Colonic mucosa (tissue), 4 donors: ENCODE measurements at regions not wholly inside any gene's neighbourhood (a gene's known extent, or its start where the extent isn't known, plus 50 kb on each side); places are given as distances from the start of the nearest gene placed in this dataset.

Experiments used
- DNase-seq: peaks from one replicate; pipeline ENCODE4 v3.0.0-alpha.2; 2020
- H3K27ac ChIP-seq: fragments of 200-600 bp; one replicate; pipeline ENCODE4 v1.8.0; 2021
- H3K27me3 ChIP-seq: fragments of 200-600 bp; one replicate; pipeline ENCODE4 v1.8.0; 2021
- H3K36me3 ChIP-seq: fragments of 200-600 bp; one replicate; pipeline ENCODE4 v1.8.0; 2021
- H3K4me1 ChIP-seq: fragments of 200-600 bp; one replicate; pipeline ENCODE4 v1.8.0; 2021; ENCODE audit warnings: mild to moderate bottlenecking
- H3K4me3 ChIP-seq: fragments of 200-600 bp; one replicate; pipeline ENCODE4 v1.8.0; 2021
- H3K9ac ChIP-seq, 2 donors: one replicate each; pipeline ENCODE4 v1.7.0; 2013; ENCODE audit warnings: control low read depth in 2 of 2, low read depth in 2 of 2, low read length in 2 of 2
- H3K9me3 ChIP-seq: fragments of 200-600 bp; one replicate; pipeline ENCODE4 v1.8.0; 2021
- intact Hi-C: fragments of 100-400 bp; cut with DNase I; formaldehyde crosslinking; loops from one replicate; pipeline ENCODE4 v1.14.1; 2022
- TF ChIP-seq, protein P1 (sequence below): fragments of 200-600 bp; IDR thresholded peaks from one replicate; pipeline ENCODE4 v1.8.0; 2022; ENCODE audit warnings: antibody characterized with exemption, mild to moderate bottlenecking
- donor health status: healthy.
- donor health status: DM: no; HTN: no; CAD: no.
- donor health status: DM: no; HTN: no; CAD: no.

DNA sequence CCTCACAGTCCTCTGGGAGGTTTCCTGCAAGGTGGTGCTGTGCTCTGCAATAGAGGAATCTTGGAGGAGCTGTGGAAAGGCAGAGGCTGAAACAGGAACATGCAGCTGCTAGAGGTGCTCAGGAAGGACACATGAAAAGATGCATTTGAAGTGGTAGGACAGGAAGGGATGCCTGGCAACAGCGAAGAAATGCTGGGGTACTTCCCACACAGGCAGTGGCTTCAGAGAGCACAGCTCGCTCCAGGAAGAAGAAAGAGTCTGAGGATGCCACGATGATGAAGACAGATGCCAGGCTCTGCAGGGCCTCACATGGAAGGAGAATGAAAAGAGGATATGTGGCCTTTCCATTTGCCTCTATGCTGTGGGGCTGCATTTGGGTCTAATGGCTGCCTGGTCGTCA, 77.0 kb upstream of the TMEM72 start:
- H3K4me3 ChIP-seq: no peak overlapping the region
- no peak for DNase-seq
- H3K9me3 ChIP-seq: no peaks in the 10 kb centered on the region
- intact Hi-C loops: no loop called here
- H3K27me3 ChIP-seq: no peaks in the 10 kb centered on the region
- H3K9ac ChIP-seq: no peak overlapping the region
- TF ChIP-seq, protein P1, sequence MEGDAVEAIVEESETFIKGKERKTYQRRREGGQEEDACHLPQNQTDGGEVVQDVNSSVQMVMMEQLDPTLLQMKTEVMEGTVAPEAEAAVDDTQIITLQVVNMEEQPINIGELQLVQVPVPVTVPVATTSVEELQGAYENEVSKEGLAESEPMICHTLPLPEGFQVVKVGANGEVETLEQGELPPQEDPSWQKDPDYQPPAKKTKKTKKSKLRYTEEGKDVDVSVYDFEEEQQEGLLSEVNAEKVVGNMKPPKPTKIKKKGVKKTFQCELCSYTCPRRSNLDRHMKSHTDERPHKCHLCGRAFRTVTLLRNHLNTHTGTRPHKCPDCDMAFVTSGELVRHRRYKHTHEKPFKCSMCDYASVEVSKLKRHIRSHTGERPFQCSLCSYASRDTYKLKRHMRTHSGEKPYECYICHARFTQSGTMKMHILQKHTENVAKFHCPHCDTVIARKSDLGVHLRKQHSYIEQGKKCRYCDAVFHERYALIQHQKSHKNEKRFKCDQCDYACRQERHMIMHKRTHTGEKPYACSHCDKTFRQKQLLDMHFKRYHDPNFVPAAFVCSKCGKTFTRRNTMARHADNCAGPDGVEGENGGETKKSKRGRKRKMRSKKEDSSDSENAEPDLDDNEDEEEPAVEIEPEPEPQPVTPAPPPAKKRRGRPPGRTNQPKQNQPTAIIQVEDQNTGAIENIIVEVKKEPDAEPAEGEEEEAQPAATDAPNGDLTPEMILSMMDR: no peak
- H3K4me1 ChIP-seq: no peaks in the 10 kb centered on the region
- no peaks in the 10 kb centered on the region for H3K36me3 ChIP-seq
- no peak overlapping the region for H3K27ac ChIP-seq

DNA sequence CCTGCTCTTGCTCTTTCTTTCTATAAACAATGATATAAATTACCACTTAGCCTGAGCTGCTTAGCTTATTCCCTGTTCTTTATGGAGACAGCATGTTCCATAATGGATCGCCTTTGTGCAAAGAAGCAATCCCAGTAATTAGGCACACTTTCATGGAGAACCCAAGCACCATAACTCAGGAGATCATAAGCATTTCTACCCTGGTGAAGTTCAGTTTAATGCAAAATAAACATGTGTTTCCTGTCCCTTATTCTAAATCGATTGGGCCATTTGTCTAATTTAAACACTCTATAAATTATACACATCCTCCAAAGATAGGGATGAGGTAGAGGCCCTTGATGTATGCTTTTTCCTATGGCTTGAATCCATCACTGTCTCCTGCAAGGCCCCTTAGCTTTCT, 75.8 kb upstream of the TMEM72 start:
- H3K4me3 ChIP-seq: no peak overlapping the region
- H3K36me3 ChIP-seq: no peaks in the 10 kb centered on the region
- no peak overlapping the region for H3K27ac ChIP-seq
- H3K9me3 ChIP-seq: no peaks in the 10 kb centered on the region
- H3K9ac ChIP-seq: no peak overlapping the region
- intact Hi-C loops: no loop called here
- no peaks in the 10 kb centered on the region for H3K4me1 ChIP-seq
- DNase-seq: no peak
- H3K27me3 ChIP-seq: no peaks in the 10 kb centered on the region
- TF ChIP-seq, protein P1: no peak

- Histone ChIP-seq H3K36me3 (no peaks in the 10 kb centered on the region), H3K27me3 (no peaks in the 10 kb centered on the region), H3K4me1 (no peaks in the 10 kb centered on the region), H3K9ac (no peak overlapping the region), H3K4me3 (no peak overlapping the region), H3K27ac (no peak overlapping the region), H3K9me3 (no peaks in the 10 kb centered on the region)
- TF ChIP-seq, protein P1: no peak
- intact Hi-C loops: no loop called here
- no peak for DNase-seq
Observed at GRCh38 chr10:44843484-44843883, 67.7 kb upstream of the TMEM72 start.

GRCh38 chr10:44845361-44846175, 65.6 kb upstream of the TMEM72 start:
- intact Hi-C loops: no loop called here
- DNase-seq: no peak
- H3K4me1 ChIP-seq: no peaks in the 10 kb centered on the region
- H3K27ac ChIP-seq: no peak overlapping the region
- no peak overlapping the region for H3K9ac ChIP-seq
- no peaks in the 10 kb centered on the region for H3K36me3 ChIP-seq
- H3K4me3 ChIP-seq: no peak overlapping the region
- H3K27me3 ChIP-seq: no peaks in the 10 kb centered on the region
- TF ChIP-seq, protein P1: no peak
- no peaks in the 10 kb centered on the region for H3K9me3 ChIP-seq

GRCh38 chr10:44847110-44847509, 64.0 kb upstream of the TMEM72 start:
- no peaks in the 10 kb centered on the region for H3K9me3 ChIP-seq
- no peak for DNase-seq
- TF ChIP-seq, protein P1: no peak
- no peak overlapping the region for H3K27ac ChIP-seq
- no peak overlapping the region for H3K4me3 ChIP-seq
- H3K9ac ChIP-seq: no peak overlapping the region
- H3K36me3 ChIP-seq: no peaks in the 10 kb centered on the region
- intact Hi-C loops: no loop called here
- no peaks in the 10 kb centered on the region for H3K4me1 ChIP-seq
- no peaks in the 10 kb centered on the region for H3K27me3 ChIP-seq
